H9 (cell line): ENCODE measurements at regions not wholly inside any gene's neighbourhood (a gene's known extent, or its start where the extent isn't known, plus 50 kb on each side); places are given as distances from the start of the nearest gene placed in this dataset.

ENCODE experiments used
- DNase-seq: peaks from one replicate; pipeline ENCODE4 v3.0.0-alpha.2; 2017
- H2AFZ ChIP-seq: one replicate; pipeline ENCODE4 v1.6.1; 2013; ENCODE audit warnings: mild to moderate bottlenecking, low read length, control low read depth, moderate library complexity
- H2AK5ac ChIP-seq: 2 replicates; pipeline ENCODE4 v1.6.1; 2013; ENCODE audit warnings: low read length, control low read depth, mixed read lengths; ENCODE audit not compliant: insufficient read length
- H2BK120ac ChIP-seq: one replicate; pipeline ENCODE4 v1.6.1; 2013; ENCODE audit warnings: low read depth, mild to moderate bottlenecking, low read length, control low read depth, inconsistent platforms; ENCODE audit not compliant: poor library complexity, severe bottlenecking
- H2BK12ac ChIP-seq: 2 replicates; pipeline ENCODE4 v1.6.1; 2013; ENCODE audit warnings: low read length, control low read depth, mixed read lengths, low read depth; ENCODE audit not compliant: insufficient read length
- H2BK15ac ChIP-seq: 2 replicates; pipeline ENCODE4 v1.6.1; 2013; ENCODE audit warnings: low read depth, low read length, control low read depth
- H2BK20ac ChIP-seq: one replicate; pipeline ENCODE4 v1.6.1; 2013; ENCODE audit warnings: low read depth, mild to moderate bottlenecking, low read length, control low read depth, inconsistent platforms; ENCODE audit not compliant: poor library complexity, severe bottlenecking
- H2BK5ac ChIP-seq: 2 replicates; pipeline ENCODE4 v1.6.1; 2013; ENCODE audit warnings: low read length, control low read depth, mixed read lengths; ENCODE audit not compliant: insufficient read length
- H3K14ac ChIP-seq: 2 replicates; pipeline ENCODE4 v1.6.1; 2013; ENCODE audit warnings: low read length, control low read depth; ENCODE audit not compliant: insufficient read depth
- H3K18ac ChIP-seq: 2 replicates; pipeline ENCODE4 v1.6.1; 2013; ENCODE audit warnings: low read depth, mild to moderate bottlenecking, mixed read lengths, low read length, control low read depth; ENCODE audit not compliant: insufficient read length
- H3K23ac ChIP-seq: 2 replicates; pipeline ENCODE4 v1.6.1; 2013; ENCODE audit warnings: low read length, control low read depth, mixed read lengths, low read depth; ENCODE audit not compliant: insufficient read length
- H3K23me2 ChIP-seq: 2 replicates; pipeline ENCODE4 v1.6.1; 2013; ENCODE audit warnings: low read depth, mild to moderate bottlenecking, mixed read lengths, low read length, control low read depth; ENCODE audit not compliant: insufficient read length, poor library complexity, severe bottlenecking
- H3K27ac ChIP-seq: 2 replicates; pipeline ENCODE4 v1.5.1; 2013; ENCODE audit warnings: low read length, control low read depth, mixed read lengths, low read depth; ENCODE audit not compliant: insufficient read length
- H3K27me3 ChIP-seq: 2 replicates; pipeline ENCODE4 v1.6.1; 2013; ENCODE audit warnings: low read length, control low read depth, inconsistent platforms; ENCODE audit not compliant: insufficient read depth
- H3K4ac ChIP-seq: 2 replicates; pipeline ENCODE4 v1.6.1; 2013; ENCODE audit warnings: low read depth, mild to moderate bottlenecking, control low read depth, inconsistent platforms, low read length, moderate library complexity
- H3K4me1 ChIP-seq: 2 replicates; pipeline ENCODE4 v1.6.1; 2013; ENCODE audit warnings: low read length, control low read depth, inconsistent platforms; ENCODE audit not compliant: insufficient read depth
- H3K4me2 ChIP-seq: 2 replicates; pipeline ENCODE4 v1.6.1; 2013; ENCODE audit warnings: low read length, control low read depth, mixed read lengths; ENCODE audit not compliant: insufficient read length, insufficient read depth
- H3K56ac ChIP-seq: 2 replicates; pipeline ENCODE4 v1.6.1; 2013; ENCODE audit warnings: low read depth, mild to moderate bottlenecking, mixed read lengths, low read length, control low read depth; ENCODE audit not compliant: insufficient read length
- H3K79me1 ChIP-seq: 2 replicates; pipeline ENCODE4 v1.6.1; 2013; ENCODE audit warnings: low read depth, mild to moderate bottlenecking, moderate library complexity, low read length, control low read depth, inconsistent platforms; ENCODE audit not compliant: insufficient read depth, poor library complexity, severe bottlenecking
- H3K79me2 ChIP-seq: 2 replicates; pipeline ENCODE4 v1.6.1; 2013; ENCODE audit warnings: low read length, control low read depth, inconsistent platforms; ENCODE audit not compliant: insufficient read depth
- H3K9ac ChIP-seq: 2 replicates; pipeline ENCODE4 v1.6.1; 2013; ENCODE audit warnings: low read length, control low read depth, mixed read lengths; ENCODE audit not compliant: insufficient read length; ENCODE audit errors: extremely low read depth
- H3K9me3 ChIP-seq: one replicate; pipeline ENCODE4 v1.6.1; 2013; ENCODE audit warnings: low read depth, low read length, inconsistent platforms; ENCODE audit not compliant: control insufficient read depth
- H3T11ph ChIP-seq: one replicate; pipeline ENCODE4 v1.6.1; 2013; ENCODE audit warnings: mild to moderate bottlenecking, low read length, control low read depth, inconsistent platforms
- H4K20me1 ChIP-seq: one replicate; pipeline ENCODE4 v1.6.1; 2013; ENCODE audit not compliant: control insufficient read depth, insufficient read length, insufficient read depth
- H4K5ac ChIP-seq: 2 replicates; pipeline ENCODE4 v1.6.1; 2013; ENCODE audit warnings: low read depth, mild to moderate bottlenecking, mixed read lengths, low read length, control low read depth; ENCODE audit not compliant: insufficient read length
- H4K8ac ChIP-seq: replicated peaks from 2 replicates; pipeline ENCODE4 v1.6.1; 2013; ENCODE audit warnings: low read length, control low read depth, mixed read lengths, low read depth; ENCODE audit not compliant: insufficient read length
- H4K91ac ChIP-seq: 2 replicates; pipeline ENCODE4 v1.6.1; 2013; ENCODE audit warnings: low read depth, mild to moderate bottlenecking, moderate library complexity, mixed read lengths, low read length, control low read depth; ENCODE audit not compliant: insufficient read length
- H3K27ac Mint-ChIP-seq, 3 experiments: 2 replicates in 2 of 3; 3 replicates in 1 of 3; pipeline ENCODE4 v1.8.0; 2020 to 2021; ENCODE audit warnings: mixed read lengths in 3 of 3, mild to moderate bottlenecking in 1 of 3, moderate library complexity in 1 of 3
- H3K27me3 Mint-ChIP-seq: 2 replicates; pipeline ENCODE4 v1.8.0; 2021; ENCODE audit warnings: low read depth, mild to moderate bottlenecking, moderate library complexity, mixed read lengths
- H3K36me3 Mint-ChIP-seq, 3 experiments: 2 replicates in 2 of 3; 3 replicates in 1 of 3; pipeline ENCODE4 v1.8.0; 2020 to 2021; ENCODE audit warnings: low read depth in 3 of 3, mixed read lengths in 3 of 3; ENCODE audit not compliant: insufficient read depth in 1 of 3
- H3K4me1 Mint-ChIP-seq, 2 experiments: 2 replicates each; pipeline ENCODE4 v1.8.0; 2020; ENCODE audit warnings: mixed read lengths in 2 of 2
- H3K4me3 Mint-ChIP-seq, 2 experiments: 2 replicates in 1 of 2; 3 replicates in 1 of 2; pipeline ENCODE4 v1.8.0; 2020 to 2021; ENCODE audit warnings: mild to moderate bottlenecking in 2 of 2, mixed read lengths in 2 of 2, moderate library complexity in 1 of 2
- H3K9me3 Mint-ChIP-seq, 2 experiments: 2 replicates in 1 of 2; 3 replicates in 1 of 2; pipeline ENCODE4 v1.8.0; 2020; ENCODE audit warnings: mild to moderate bottlenecking in 2 of 2, mixed read lengths in 2 of 2, moderate library complexity in 1 of 2
- WGBS: extraction: QIAGEN DNeasy Blood & Tissue Kit; methylation state at CpG from one replicate; pipeline ENCODE4 v1.1.7; 2013; ENCODE audit warnings: missing lambda C conversion rate, low lambda C conversion rate, mixed read lengths; ENCODE audit not compliant: insufficient read length; ENCODE audit errors: extremely low coverage; 5-methylcytosine and 5-hydroxymethylcytosine counted together
- TF ChIP-seq, protein P1 (sequence below): fragments of 200-600 bp; sonication (generic); conservative IDR thresholded peaks from 3 replicates; pipeline ENCODE4 v1.8.0; 2021; ENCODE audit warnings: antibody characterized with exemption, mild to moderate bottlenecking

DNA sequence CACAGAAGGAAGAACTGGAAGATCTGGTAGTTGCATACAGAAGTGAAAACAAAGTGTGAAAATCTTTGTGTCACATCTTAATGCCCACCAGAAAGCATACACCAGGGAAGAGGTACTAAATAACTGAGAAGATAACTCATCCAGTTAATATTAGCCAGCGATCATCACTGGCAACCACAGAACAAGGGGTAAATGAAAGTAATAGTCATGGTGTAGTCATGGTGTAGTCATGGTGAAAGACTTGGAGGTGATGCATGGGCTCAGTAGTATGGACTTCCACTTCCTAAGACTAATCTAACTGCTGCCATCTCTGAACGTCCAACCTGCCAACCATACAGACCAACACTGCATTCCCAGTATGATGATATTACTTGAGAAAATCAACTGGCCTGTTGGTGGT, 481.2 kb upstream of the NR5A2 start:
- no peak for DNase-seq
- Histone ChIP-seq H4K8ac (no peak overlapping the region), H3K56ac (no peak overlapping the region), H3K23ac (no peak overlapping the region), H2BK5ac (no peak overlapping the region), H3K14ac (no peak overlapping the region), H3K9me3 (no peaks in the 10 kb centered on the region), H3K9ac (no peak overlapping the region), H3K27me3 (no peaks in the 10 kb centered on the region), H3K79me2 (no peaks in the 10 kb centered on the region), H2BK120ac (no peak overlapping the region), H4K5ac (no peak overlapping the region), H3K4ac (no peak overlapping the region), H3K23me2 (no peaks in the 10 kb centered on the region), H3K4me2 (no peak overlapping the region), H2AFZ (no peak overlapping the region), H4K91ac (no peak overlapping the region), H2AK5ac (no peak overlapping the region), H4K20me1 (no peaks in the 10 kb centered on the region), H3K4me1 (no peaks in the 10 kb centered on the region), H2BK20ac (no peak overlapping the region), H2BK15ac (no peak overlapping the region), H2BK12ac (no peak overlapping the region), H3K18ac (no peak overlapping the region), H3T11ph (no peak overlapping the region), H3K79me1 (no peaks in the 10 kb centered on the region), H3K27ac (no peak overlapping the region)
- no CpG with 5 or more reads among the region's 2 CpGs for whole genome bisulfite sequencing
- Mint-ChIP-seq H3K27me3 (no peaks in the 10 kb centered on the region), H3K4me1 (no peaks in the 10 kb centered on the region), H3K4me3 (no peak overlapping the region), H3K27ac (no peak overlapping the region), H3K36me3 (no peaks in the 10 kb centered on the region; a peak in 1 of 7 replicates), H3K9me3 (no peaks in the 10 kb centered on the region)
- TF ChIP-seq, protein P1, sequence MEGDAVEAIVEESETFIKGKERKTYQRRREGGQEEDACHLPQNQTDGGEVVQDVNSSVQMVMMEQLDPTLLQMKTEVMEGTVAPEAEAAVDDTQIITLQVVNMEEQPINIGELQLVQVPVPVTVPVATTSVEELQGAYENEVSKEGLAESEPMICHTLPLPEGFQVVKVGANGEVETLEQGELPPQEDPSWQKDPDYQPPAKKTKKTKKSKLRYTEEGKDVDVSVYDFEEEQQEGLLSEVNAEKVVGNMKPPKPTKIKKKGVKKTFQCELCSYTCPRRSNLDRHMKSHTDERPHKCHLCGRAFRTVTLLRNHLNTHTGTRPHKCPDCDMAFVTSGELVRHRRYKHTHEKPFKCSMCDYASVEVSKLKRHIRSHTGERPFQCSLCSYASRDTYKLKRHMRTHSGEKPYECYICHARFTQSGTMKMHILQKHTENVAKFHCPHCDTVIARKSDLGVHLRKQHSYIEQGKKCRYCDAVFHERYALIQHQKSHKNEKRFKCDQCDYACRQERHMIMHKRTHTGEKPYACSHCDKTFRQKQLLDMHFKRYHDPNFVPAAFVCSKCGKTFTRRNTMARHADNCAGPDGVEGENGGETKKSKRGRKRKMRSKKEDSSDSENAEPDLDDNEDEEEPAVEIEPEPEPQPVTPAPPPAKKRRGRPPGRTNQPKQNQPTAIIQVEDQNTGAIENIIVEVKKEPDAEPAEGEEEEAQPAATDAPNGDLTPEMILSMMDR, result no peak
